NCI-H460 (cell line): ENCODE measurements at regions not wholly inside any gene's neighbourhood (a gene's known extent, or its start where the extent isn't known, plus 50 kb on each side); places are given as distances from the start of the nearest gene placed in this dataset.

Experiments used
- DNase-seq: peaks from one replicate; pipeline ENCODE4 v3.0.0-alpha.2; 2016; ENCODE audit warnings: low read depth; ENCODE audit errors: extremely low read depth

- no peak for DNase-seq
Observed at GRCh38 chr22:49070501-49070900, 757.2 kb downstream of the BRD1 start.

- DNase-seq, result no peak
Observed at GRCh38 chr22:49068861-49069500, 758.7 kb downstream of the BRD1 start.

- DNase-seq, result no peak
Observed at GRCh38 chr22:49067504-49067903, 760.2 kb downstream of the BRD1 start.

GRCh38 chr22:49066619-49067018 is 761.1 kb downstream of the BRD1 start:
- DNase-seq, result no peak

GRCh38 chr22:49064836-49065235 is 762.8 kb downstream of the BRD1 start:
- no peak for DNase-seq

DNA sequence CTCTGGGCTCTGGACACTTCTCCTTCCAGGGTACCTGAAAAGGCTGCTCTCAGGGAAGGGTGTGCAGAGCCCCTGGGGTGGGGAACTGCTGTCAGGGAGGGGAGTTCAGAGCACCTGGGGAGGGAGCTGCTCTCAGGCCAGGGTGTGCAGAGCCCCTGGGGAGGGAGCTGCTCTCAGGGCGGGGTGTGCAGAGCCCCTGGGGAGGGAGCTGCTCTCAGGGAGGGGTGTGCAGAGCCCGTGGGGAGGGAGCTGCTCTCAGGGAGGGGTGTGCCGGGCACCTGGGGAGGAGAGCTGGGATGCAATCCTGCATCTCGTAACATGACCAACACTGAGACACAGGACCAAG is 764.2 kb downstream of the BRD1 start:
- no peak for DNase-seq

GRCh38 chr22:49062802-49063544 is 764.7 kb downstream of the BRD1 start:
- no peak for DNase-seq

DNA sequence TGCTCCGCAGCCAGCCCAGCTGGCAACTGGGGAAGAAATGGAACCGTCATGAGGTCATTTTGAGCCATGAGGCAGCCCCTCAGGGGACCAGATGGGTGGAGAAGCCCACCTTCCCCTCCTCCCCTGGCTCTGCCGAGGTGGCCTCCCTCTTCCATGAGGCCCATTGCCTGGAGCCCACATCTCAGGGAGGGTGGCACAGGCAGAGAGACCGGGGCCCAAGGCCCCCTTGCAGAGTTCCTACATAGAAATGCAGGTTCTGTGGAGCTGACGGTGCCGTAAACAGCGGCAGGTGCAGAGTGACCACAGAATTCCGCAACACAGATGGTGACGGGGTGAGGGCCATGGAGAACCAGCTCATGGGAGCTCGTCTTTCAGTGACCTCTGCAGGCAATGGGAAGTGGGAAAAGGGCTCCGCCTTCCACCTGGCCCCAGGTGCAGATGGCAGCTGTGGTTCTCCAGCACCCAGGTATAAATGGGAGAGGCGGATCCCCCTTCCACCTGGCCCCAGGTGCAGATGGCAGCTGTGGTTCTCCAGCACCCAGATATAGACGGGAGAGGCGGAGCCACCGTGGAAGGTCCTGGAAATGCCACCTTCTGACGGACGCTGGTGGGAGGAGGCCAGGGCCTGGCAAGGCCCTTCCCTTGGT is 765.4 kb downstream of the BRD1 start:
- DNase-seq, result no peak

DNA sequence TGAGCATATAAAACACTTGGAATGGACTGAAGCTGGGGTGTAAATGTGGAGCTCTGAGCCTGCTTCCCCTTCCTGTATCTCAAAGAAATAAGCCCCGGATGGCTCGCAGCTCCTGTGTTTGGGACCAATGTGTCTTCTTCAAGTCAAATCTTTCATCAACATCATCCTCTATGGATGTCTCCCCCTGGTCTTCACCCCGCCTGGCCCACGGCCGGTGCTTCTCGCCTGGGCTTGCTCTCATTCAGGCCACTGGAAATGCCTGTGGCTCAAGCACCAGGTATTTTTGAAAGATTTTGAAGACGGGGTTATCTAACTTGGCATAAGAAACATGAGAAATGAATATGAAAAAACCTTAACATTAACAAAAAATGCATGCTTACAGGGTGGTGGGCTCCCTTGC is 769.8 kb downstream of the BRD1 start:
- DNase-seq, result no peak

DNA sequence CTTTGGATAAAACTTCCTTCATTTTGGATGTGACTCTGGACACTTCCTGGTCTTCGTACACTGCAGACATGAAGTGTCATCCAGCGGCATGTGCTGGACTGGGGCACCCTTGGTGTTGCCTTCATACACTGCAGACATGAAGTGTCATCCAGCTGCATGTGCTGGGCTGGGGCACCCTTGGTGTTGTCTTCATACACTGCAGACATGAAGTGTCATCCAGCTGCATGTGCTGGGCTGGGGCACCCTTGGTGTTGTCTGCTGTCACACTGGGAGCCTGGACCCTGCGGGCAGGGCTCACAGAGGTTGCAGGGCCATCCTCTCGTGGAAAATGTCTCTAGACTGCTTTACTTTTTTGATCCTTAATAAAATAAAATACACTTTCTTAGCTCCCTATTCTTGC is 771.4 kb downstream of the BRD1 start:
- DNase-seq, result no peak

- no peak for DNase-seq
Observed at GRCh38 chr22:49055406-49055805, 772.3 kb downstream of the BRD1 start.

- no peak for DNase-seq
Observed at GRCh38 chr22:49053578-49053977, 774.1 kb downstream of the BRD1 start.

DNA sequence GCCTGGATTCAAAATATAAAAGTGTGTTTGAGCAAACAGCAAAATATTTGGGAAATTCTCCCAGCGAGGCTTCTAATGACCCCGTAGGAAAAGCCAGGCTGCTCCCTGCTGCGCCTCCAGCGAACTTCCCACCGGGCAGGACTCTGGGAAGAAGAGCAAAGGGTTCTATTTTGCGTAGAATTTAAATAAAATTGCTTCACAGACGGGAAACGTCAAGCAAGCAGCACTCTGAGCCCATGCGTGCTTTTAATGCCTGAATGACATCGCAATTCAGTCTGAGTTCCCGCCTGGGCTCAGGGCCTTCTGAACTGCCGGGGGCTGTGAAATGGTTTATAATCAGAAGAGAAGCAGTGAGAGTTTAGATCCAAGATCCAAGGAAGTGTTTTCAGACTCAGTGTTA is 775.1 kb downstream of the BRD1 start:
- DNase-seq, result no peak

- DNase-seq, result no peak
Observed at GRCh38 chr22:49052023-49052538, 775.6 kb downstream of the BRD1 start.

DNA sequence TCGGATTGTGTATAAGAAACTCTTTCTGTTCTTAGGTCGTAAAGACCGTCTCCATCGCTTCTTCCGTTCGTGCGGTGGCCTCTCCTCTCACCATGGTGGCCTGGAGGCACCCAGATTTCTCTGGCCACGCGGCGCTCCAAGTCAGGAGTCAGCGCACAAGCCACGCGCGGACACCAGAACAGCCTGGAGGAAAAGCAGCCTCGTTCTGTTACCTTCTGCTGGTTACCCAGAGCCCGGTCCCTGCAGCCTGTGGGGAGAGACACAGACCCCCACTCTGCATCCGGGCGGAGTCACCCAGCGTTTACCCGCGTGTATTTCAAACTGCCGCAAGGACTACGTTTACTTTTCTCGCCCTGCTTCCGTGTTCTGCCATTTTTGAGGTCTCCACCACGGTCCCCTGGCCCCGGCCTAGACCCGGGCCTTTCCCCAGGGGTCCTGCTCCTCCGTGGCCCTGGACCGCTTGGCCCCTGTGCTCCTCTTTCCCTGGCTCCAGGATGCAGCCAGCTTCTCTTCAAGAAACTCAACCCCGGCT is 776.1 kb downstream of the BRD1 start:
- no peak for DNase-seq

DNA sequence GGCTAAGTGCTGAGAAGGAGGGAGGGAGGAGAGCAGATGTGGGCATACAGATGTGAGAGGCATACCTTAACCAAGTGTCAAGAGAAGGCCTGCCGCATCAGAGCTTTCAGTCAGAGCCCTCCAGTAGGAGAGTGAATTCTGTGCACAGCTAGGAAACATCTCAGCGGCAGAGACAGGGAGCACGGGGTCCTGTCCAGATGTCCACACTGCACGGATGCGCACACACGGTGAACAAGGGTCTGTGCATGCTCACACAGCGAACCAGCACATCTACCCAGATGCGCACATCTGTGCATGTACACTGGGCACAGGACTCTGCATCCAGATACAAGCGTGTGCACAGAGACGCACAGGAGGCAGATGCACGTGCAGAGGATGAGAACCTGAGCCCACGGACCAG is 778.0 kb downstream of the BRD1 start:
- no peak for DNase-seq

GRCh38 chr22:49048591-49048990 is 779.1 kb downstream of the BRD1 start:
- DNase-seq, result no peak

- no peak for DNase-seq
Observed at GRCh38 chr22:49047447-49047846, 780.2 kb downstream of the BRD1 start.

DNA sequence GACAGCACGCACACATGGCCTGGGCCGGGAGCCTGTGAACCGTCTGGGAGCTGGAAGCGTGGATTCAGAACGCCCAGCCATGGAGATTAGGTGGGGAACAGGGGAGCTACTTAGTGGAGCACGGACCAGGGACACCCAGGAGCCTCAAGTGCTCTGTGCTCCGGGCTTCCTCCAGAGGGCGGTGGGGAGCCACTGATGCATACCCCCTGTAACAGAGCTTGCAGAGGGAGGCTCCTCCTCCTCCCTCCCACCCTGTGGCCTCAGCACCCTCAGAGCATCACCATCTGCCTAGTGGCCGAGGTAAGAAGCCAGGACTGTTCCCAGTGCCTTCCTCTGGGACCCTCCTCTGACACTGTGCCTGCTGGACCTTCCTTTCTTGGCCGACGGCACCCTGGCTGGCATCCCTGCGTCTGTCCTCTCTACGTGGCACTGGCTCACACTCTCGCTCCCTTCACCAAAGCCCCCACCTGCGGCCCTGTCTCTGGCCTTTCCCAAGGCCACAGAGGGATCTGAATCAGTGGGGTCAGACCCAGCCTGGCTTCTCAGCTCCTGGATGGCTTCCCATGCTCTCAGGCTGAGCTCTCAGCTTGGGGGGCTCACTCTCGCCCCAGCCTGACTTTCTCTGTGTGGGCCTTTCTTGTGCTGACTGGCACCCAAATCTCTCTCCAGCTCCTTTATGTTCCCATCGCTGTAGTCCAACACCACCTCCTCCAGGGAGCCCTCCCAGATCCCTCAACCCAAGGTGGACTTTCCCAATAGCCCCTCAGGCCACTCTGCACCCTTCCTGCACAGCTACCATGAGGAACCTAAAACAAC is 780.9 kb downstream of the BRD1 start:
- DNase-seq, result peak; percentile 23

- DNase-seq, result no peak
Observed at GRCh38 chr22:49046000-49046545, 781.6 kb downstream of the BRD1 start.

- DNase-seq, result no peak
Observed at GRCh38 chr22:49045276-49045675, 782.4 kb downstream of the BRD1 start.
